ENCODE measurements at regions not wholly inside any gene's neighbourhood (a gene's known extent, or its start where the extent isn't known, plus 50 kb on each side); places are given as distances from the start of the nearest gene placed in this dataset.
"Not testable (repeated sequence)": the region's sequence is repeated elsewhere in the genome, so short reads cannot be mapped to it uniquely, and the experiment has no call there.

DNA sequence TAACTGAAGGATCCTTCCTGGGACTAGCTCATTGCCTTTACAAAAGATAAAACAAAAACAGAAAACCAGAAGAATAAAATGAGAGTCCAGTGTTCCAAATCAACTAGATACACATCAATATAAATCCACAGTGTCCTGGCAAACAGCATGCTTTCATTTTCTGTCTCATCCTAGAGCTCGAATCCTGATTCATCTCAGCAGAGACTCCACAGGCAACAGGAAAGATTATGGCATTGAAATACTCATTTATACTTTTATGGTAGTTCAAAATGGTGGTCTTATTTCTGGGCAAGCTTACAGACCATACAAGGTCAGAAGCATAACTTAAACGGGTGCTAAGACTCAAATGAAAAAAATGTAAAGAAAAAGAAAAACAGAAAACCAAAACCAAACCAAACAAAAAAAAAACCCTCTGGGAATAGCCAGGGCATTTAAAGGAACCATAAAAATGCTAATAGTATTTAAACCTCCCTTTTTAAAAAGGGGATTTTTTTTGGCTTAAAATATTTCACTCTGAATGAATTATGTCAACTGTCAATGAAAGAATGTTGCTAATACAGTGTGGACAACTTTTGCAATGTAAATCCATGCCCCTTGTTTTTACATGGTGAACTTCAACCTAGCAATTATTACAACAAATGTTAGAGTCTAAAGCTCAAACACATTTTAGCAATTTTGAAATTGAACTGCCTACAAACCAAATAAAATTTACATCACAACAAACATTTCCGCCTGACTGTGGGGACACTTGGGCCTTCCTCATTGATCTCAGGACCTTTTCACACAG, 57.9 kb downstream of the GPR101 start:
- no peak for DNase-seq

- no peak for DNase-seq
Measured at GRCh38 chrX:136967966-136968365, 65.8 kb downstream of the GPR101 start.

GRCh38 chrX:136963973-136964372, 69.8 kb downstream of the GPR101 start:
- DNase-seq, result no peak

GRCh38 chrX:136961594-136962135, 72.1 kb downstream of the GPR101 start:
- no peak for DNase-seq

GRCh38 chrX:136954930-136955329, 74.4 kb upstream of the RBMX start:
- no peak for DNase-seq

DNA sequence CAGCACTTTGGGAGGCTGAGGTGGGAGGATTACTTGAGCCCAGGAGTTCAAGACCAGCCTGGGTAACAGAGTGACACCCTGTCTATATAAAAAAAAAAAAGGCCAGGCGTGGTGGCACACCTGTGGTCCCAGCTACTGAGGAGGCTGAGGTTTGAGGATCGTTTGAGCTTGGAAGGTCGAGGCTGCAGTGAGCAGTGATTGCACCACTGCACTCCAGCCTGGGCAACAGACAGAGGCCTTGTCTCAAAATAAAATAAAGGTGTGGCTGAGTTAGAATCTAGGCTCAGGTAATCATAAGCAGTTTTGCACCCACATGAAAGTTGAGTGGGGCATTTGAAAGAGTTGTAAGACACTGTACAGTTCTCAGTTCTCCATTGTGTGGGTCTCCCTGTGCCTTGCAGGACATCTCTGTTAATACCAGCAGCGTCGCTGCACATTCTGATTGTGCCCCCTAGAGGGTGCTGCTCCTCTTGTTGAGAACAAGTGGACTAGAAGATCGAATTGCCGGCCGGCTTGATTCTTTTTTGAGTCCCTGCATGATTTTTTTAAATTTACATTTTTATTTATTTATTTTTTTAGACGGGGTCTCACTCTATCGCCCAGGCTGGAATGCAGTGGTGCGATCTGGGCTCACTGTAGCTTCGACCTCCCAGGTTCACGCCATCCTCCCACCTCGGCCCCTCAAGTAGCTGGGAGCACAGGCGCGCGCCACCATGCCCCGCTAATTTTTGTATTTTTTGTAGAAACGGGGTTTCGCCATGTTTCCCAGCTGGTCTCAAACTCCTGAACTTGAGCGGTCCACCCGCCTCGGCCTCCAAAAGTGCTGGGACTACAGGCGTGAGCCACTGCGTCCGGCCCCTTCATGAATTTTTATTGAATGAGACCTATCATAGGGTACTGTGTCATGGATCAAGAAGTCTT, 73.6 kb upstream of the RBMX start:
- DNase-seq, result peak; percentile 65

DNA sequence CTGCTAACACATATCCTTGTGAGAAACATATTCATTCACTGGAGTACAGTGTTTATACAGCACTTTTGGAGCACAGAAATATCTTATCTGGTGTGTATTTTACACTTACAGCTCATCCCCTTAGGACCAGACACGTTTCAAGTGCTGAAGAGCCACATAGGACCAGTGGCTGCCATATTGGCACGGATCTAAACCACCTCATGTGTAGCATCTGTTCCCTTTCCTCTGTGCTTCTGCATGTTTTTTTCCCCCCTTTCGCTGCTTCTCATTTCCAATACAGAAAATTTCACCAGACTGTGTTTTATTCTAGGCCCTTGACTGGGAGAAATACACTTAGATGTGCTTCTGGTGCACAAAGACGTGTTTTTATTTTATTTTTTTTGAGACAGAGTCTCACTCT, 69.7 kb upstream of the RBMX start:
- no peak for DNase-seq

GRCh38 chrX:136941396-136942337, 61.1 kb upstream of the RBMX start:
- DNase-seq, result no peak

DNA sequence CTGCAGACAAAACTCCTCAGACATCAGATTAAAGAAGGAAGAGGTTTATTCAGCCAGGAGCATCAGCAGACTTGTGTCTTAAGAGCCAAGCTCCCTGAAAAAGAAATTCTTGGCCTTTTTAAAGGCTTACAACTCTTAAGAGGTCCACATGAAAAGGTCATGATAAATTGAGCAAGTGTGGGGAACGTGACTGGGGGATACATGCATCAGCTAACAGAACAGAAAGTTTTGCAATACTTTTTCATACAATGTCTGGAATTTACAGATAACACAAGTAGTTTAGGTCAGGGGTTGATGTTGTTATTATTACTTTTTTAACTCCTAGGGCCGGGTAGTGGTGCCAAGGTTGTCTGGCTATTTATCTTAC, 55.6 kb upstream of the RBMX start:
- no peak for DNase-seq

DNA sequence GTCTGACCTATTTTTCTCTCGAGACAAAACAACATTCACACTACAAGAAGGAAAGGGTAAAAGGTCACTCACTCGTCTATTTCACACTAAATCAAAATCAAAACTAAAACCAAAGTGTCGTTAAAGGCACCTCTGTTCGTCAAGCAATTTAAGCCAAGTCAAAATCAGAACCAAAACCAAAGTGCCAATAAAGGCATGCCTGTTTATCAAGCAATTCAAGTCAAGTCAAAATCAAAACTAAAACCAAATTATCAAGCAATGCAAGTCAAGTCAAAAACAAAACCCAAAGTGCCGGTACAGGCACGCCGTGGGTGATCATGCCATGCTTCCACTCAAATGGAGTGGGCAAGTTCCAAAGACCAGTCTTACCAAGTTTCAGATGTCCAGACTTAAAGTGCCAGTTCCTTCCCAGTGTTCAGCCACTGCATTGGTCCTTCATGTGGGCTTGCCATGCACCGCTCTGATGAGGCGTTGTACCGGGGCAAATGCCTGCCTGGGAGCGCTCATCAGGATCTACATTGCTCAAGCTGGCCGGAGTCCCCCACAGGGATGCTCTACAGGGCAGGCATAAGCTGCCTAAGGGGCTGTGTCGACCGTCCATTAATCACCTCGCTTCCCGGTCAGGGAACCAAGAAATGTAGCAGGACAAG, 55.1 kb upstream of the RBMX start:
- not testable (repeated sequence) for DNase-seq

DNA sequence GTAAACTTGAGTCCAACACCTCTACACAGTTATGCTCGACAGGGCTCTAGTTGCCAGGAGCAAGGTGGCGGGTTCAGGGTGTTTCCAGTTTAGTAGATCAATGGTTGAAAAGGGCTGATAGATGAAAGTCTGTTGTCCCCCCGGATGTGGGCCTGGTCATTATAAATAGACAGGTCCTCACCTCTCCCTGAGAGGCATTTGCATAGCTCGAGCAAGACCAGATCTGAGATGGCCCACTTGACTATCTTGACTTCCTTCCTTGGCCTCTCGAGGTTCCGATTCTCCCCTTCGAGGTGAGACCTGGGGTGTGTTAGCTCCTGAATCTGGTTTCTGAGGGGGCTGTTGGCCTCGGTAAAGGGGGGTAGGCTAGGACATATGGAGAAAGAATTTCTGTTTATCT, 54.1 kb upstream of the RBMX start:
- not testable (repeated sequence) for DNase-seq

- DNase-seq, result no peak
Measured at GRCh38 chrX:136933611-136934145, 53.2 kb upstream of the RBMX start.

DNA sequence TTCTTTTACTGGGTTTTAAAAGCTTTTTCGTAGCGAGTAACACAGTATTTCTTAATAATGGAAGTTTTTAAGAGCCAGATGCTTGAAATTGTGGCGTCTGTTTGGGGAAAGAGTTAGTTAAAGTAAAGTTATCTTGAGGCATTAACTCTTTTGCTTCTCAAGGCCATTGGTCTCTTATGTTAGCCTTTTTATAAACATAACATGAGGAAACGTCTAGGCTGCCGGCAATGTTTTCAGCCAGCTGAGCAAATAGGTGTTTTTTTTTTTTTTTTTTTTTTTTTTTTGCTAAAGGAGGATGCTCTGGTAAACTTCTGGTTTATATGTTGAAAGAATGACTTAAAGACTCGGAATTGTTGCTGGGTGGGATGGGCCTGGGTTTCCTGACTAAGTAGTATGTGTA, 51.1 kb upstream of the RBMX start:
- DNase-seq, result no peak
